Lung (tissue), 11 donors: ENCODE measurements at regions not wholly inside any gene's neighbourhood (a gene's known extent, or its start where the extent isn't known, plus 50 kb on each side); places are given as distances from the start of the nearest gene placed in this dataset.

ENCODE experiments used
- ATAC-seq: fragments of 200-7000 bp; cut with Tn5 transposase; one replicate; pipeline ENCODE4 v1.9.1; 2020; ENCODE audit warnings: moderate number of reproducible peaks; ENCODE audit not compliant: insufficient read depth, low FRiP score
- DNase-seq, 3 donors: peaks; one replicate each; pipeline ENCODE4 v3.0.0-alpha.2; 2013 to 2017
- H3K27ac ChIP-seq, 2 donors: one replicate each; pipeline ENCODE4 v1.5.1; 2013; ENCODE audit warnings: mild to moderate bottlenecking in 2 of 2, moderate library complexity in 2 of 2, control low read depth in 1 of 2, inconsistent platforms in 1 of 2, low read depth in 1 of 2, low read length in 1 of 2
- H3K27me3 ChIP-seq, 3 donors: one replicate each; pipeline ENCODE4 v1.5.1; 2013; ENCODE audit warnings: low read length in 2 of 3; ENCODE audit not compliant: control insufficient read depth in 3 of 3, insufficient read depth in 3 of 3
- H3K36me3 ChIP-seq, 4 donors: one replicate each; pipeline ENCODE4 v1.5.1; 2013; ENCODE audit warnings: low read length in 4 of 4, mild to moderate bottlenecking in 1 of 4, moderate library complexity in 1 of 4; ENCODE audit not compliant: control insufficient read depth in 4 of 4, insufficient read depth in 4 of 4
- H3K4me1 ChIP-seq, 5 donors: one replicate each; pipeline ENCODE4 v1.5.1; 2013; ENCODE audit warnings: low read length in 5 of 5, mild to moderate bottlenecking in 2 of 5, moderate library complexity in 1 of 5; ENCODE audit not compliant: control insufficient read depth in 5 of 5, insufficient read depth in 5 of 5
- H3K4me3 ChIP-seq: one replicate; pipeline ENCODE4 v1.5.1; 2013; ENCODE audit warnings: mild to moderate bottlenecking, control low read depth, moderate library complexity
- H3K9ac ChIP-seq, 2 donors: one replicate each; pipeline ENCODE4 v1.5.1; 2013; ENCODE audit warnings: low read length in 2 of 2, control low read depth in 1 of 2; ENCODE audit not compliant: insufficient read depth in 1 of 2
- H3K9me3 ChIP-seq, 4 donors: one replicate each; pipeline ENCODE4 v1.5.1; 2013; ENCODE audit warnings: low read length in 3 of 4, mild to moderate bottlenecking in 1 of 4, moderate library complexity in 1 of 4; ENCODE audit not compliant: control insufficient read depth in 4 of 4, insufficient read depth in 3 of 4
- CTCF ChIP-seq: IDR thresholded peaks from 2 replicates; pipeline ENCODE4 v1.5.1; 2012; ENCODE audit warnings: mild to moderate bottlenecking; ENCODE audit errors: control extremely low read depth, extremely low read depth
- WGBS, 2 donors: extraction: QIAGEN DNeasy Blood & Tissue Kit; methylation state at CpG; one replicate each; pipeline ENCODE4 v1.1.7; 2013; 5-methylcytosine and 5-hydroxymethylcytosine counted together
- donor health status: control.
- donor health status: control.
- donor health status: Bipolar disorder and iron deficiency.
- donor health status: healthy.
- donor health status: DM: yes; HTN: yes; CAD: no.

GRCh38 chr13:108376308-108376707 is 106.8 kb downstream of the TNFSF13B start:
- Histone ChIP-seq H3K36me3 (no peaks in the 10 kb centered on the region), H3K9ac (no peak overlapping the region), H3K27me3 (no peaks in the 10 kb centered on the region), H3K4me3 (no peak overlapping the region), H3K9me3 (peaks cover 0 to 2% (median 0%) of the 10 kb centered on the region in 4 donors), H3K4me1 (no peaks in the 10 kb centered on the region), H3K27ac (no peak overlapping the region)
- DNase-seq (no peak), ATAC-seq (no peak)
- 83 to 90% methylated on average over 2 of the region's 2 CpGs for WGBS, 2 donors
- no peak for TF ChIP-seq CTCF

GRCh38 chr13:108377646-108378206 is 108.2 kb downstream of the TNFSF13B start:
- ATAC-seq (no peak), DNase-seq (no peak)
- Histone ChIP-seq H3K4me3 (no peak overlapping the region), H3K9me3 (peaks cover 0 to 2% (median 0%) of the 10 kb centered on the region in 4 donors), H3K27me3 (no peaks in the 10 kb centered on the region), H3K9ac (no peak overlapping the region), H3K36me3 (no peaks in the 10 kb centered on the region), H3K4me1 (no peaks in the 10 kb centered on the region), H3K27ac (no peak overlapping the region)
- no peak for TF ChIP-seq CTCF
- WGBS, 2 donors = 92 to 96% methylated on average over 6 of the region's 6 CpGs

GRCh38 chr13:108383667-108384066 is 114.1 kb downstream of the TNFSF13B start:
- no peak for TF ChIP-seq CTCF
- Histone ChIP-seq H3K9ac (no peak overlapping the region), H3K36me3 (no peaks in the 10 kb centered on the region), H3K27ac (no peak overlapping the region), H3K4me3 (no peak overlapping the region), H3K27me3 (no peaks in the 10 kb centered on the region), H3K4me1 (no peaks in the 10 kb centered on the region), H3K9me3 (peaks cover 0 to 2% (median 0%) of the 10 kb centered on the region in 4 donors)
- 67 to 97% methylated on average over 3 of the region's 3 CpGs for whole genome bisulfite sequencing, 2 donors
- ATAC-seq (no peak), DNase-seq (no peak)

GRCh38 chr13:108387156-108387555 is 117.6 kb downstream of the TNFSF13B start:
- WGBS, 2 donors = 89 to 96% methylated on average over 3 of the region's 3 CpGs
- DNase-seq = no peak
- no peaks in the 10 kb centered on the region for H3K9me3 ChIP-seq
- no peak overlapping the region for H3K9ac ChIP-seq
- H3K27me3 ChIP-seq = no peaks in the 10 kb centered on the region
- TF ChIP-seq CTCF = no peak
- no peak overlapping the region for H3K27ac ChIP-seq
- H3K4me1 ChIP-seq = no peaks in the 10 kb centered on the region
- ATAC-seq = no peak
- no peaks in the 10 kb centered on the region for H3K36me3 ChIP-seq
- H3K4me3 ChIP-seq = no peak overlapping the region
